GM21723 (cell line): ENCODE measurements at regions not wholly inside any gene's neighbourhood (a gene's known extent, or its start where the extent isn't known, plus 50 kb on each side); places are given as distances from the start of the nearest gene placed in this dataset.

Experiments used
- ATAC-seq: cut with Tn5 transposase; IDR thresholded peaks from one replicate; pipeline ENCODE4 v1.9.1; 2021; ENCODE audit warnings: mild to moderate bottlenecking, moderate library complexity; ENCODE audit not compliant: unreplicated experiment

- no peak for ATAC-seq
Measured at GRCh38 chr11:130638033-130638432, 189.6 kb downstream of the ADAMTS15 start.

GRCh38 chr11:130638624-130639023, 190.2 kb downstream of the ADAMTS15 start:
- no peak for ATAC-seq

- no peak for ATAC-seq
Measured at GRCh38 chr11:130639369-130639768, 190.9 kb downstream of the ADAMTS15 start.

- ATAC-seq = no peak
Measured at GRCh38 chr11:130640526-130640925, 192.1 kb downstream of the ADAMTS15 start.

- no peak for ATAC-seq
Measured at GRCh38 chr11:130641876-130642275, 193.4 kb downstream of the ADAMTS15 start.

GRCh38 chr11:130642994-130643393, 194.5 kb downstream of the ADAMTS15 start:
- no peak for ATAC-seq

- no peak for ATAC-seq
Measured at GRCh38 chr11:130644187-130644586, 195.7 kb downstream of the ADAMTS15 start.

GRCh38 chr11:130645164-130645842, 196.9 kb downstream of the ADAMTS15 start:
- no peak for ATAC-seq

- no peak for ATAC-seq
Measured at GRCh38 chr11:130645843-130646197, 197.4 kb downstream of the ADAMTS15 start.

- ATAC-seq = no peak
Measured at GRCh38 chr11:130646881-130647280, 198.4 kb downstream of the ADAMTS15 start.

- no peak for ATAC-seq
Measured at GRCh38 chr11:130647371-130647770, 198.9 kb downstream of the ADAMTS15 start.

- ATAC-seq = no peak
Measured at GRCh38 chr11:130649801-130650200, 201.4 kb downstream of the ADAMTS15 start.

- ATAC-seq = no peak
Measured at GRCh38 chr11:130650456-130651030, 202.1 kb downstream of the ADAMTS15 start.

- no peak for ATAC-seq
Measured at GRCh38 chr11:130651066-130651855, 202.8 kb downstream of the ADAMTS15 start.

GRCh38 chr11:130652671-130653335, 204.4 kb downstream of the ADAMTS15 start:
- no peak for ATAC-seq

- ATAC-seq = no peak
Measured at GRCh38 chr11:130653838-130654636, 205.6 kb downstream of the ADAMTS15 start.

- ATAC-seq = no peak
Measured at GRCh38 chr11:130655300-130655699, 206.9 kb downstream of the ADAMTS15 start.

GRCh38 chr11:130666781-130667251, 218.4 kb downstream of the ADAMTS15 start:
- ATAC-seq = no peak

- ATAC-seq = no peak
Measured at GRCh38 chr11:130668751-130669150, 220.3 kb downstream of the ADAMTS15 start.

- ATAC-seq = no peak
Measured at GRCh38 chr11:130670200-130670599, 221.8 kb downstream of the ADAMTS15 start.
